ENCODE measurements at regions not wholly inside any gene's neighbourhood (a gene's known extent, or its start where the extent isn't known, plus 50 kb on each side); places are given as distances from the start of the nearest gene placed in this dataset.

DNA sequence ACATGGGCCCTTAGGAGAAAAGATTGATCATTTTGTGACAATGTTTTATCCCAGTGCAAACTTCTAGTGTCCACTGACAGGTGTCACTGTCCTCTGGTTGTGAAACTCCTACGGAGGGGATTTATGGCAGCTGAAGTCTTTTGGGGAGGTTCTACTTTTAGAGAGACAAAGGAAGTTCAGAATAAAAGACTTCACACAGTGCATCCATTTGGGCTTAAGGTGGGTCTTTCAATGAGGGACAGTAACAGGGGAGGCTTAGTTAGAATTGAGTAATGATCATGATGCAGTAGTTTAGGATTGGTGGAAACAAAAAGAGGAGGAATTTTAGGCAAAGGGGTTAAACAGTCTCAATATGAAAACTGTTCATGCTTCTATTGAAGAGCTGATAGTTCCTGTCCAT lies 501.1 kb upstream of the NRP1 start:
- TF ChIP-seq, protein P1, sequence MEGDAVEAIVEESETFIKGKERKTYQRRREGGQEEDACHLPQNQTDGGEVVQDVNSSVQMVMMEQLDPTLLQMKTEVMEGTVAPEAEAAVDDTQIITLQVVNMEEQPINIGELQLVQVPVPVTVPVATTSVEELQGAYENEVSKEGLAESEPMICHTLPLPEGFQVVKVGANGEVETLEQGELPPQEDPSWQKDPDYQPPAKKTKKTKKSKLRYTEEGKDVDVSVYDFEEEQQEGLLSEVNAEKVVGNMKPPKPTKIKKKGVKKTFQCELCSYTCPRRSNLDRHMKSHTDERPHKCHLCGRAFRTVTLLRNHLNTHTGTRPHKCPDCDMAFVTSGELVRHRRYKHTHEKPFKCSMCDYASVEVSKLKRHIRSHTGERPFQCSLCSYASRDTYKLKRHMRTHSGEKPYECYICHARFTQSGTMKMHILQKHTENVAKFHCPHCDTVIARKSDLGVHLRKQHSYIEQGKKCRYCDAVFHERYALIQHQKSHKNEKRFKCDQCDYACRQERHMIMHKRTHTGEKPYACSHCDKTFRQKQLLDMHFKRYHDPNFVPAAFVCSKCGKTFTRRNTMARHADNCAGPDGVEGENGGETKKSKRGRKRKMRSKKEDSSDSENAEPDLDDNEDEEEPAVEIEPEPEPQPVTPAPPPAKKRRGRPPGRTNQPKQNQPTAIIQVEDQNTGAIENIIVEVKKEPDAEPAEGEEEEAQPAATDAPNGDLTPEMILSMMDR (IDR thresholded peaks at IDR 0.05): no peak
- no peak for TF ChIP-seq EP300 (IDR thresholded peaks at IDR 0.05; ENCODE audit: low read depth)
